Karpas-422 (cell line): ENCODE measurements at regions not wholly inside any gene's neighbourhood (a gene's known extent, or its start where the extent isn't known, plus 50 kb on each side); places are given as distances from the start of the nearest gene placed in this dataset.

Experiments
- DNase-seq: peaks from one replicate; pipeline ENCODE4 v3.0.0-alpha.2; 2015
- H2AFZ ChIP-seq: fragments of 200-600 bp; sonication (generic); 2 replicates; pipeline ENCODE4 v1.6.1; 2014; ENCODE audit warnings: antibody characterized with exemption, low read length, mixed read lengths
- H3K27ac ChIP-seq: fragments of 200-600 bp; sonication (generic); 2 replicates; pipeline ENCODE4 v1.5.1; 2014; ENCODE audit warnings: mild to moderate bottlenecking, low read length, moderate library complexity
- H3K27me3 ChIP-seq: fragments of 200-600 bp; sonication (generic); 2 replicates; pipeline ENCODE4 v1.6.1; 2014; ENCODE audit warnings: low read length, mixed read lengths
- H3K36me3 ChIP-seq: fragments of 200-600 bp; sonication (generic); 2 replicates; pipeline ENCODE4 v1.6.1; 2014; ENCODE audit warnings: low read length, mixed read lengths; ENCODE audit not compliant: insufficient read depth
- H3K4me1 ChIP-seq: fragments of 200-600 bp; sonication (generic); 2 replicates; pipeline ENCODE4 v1.6.1; 2014; ENCODE audit warnings: mild to moderate bottlenecking, low read length, mixed read lengths
- H3K4me2 ChIP-seq: fragments of 200-600 bp; sonication (generic); 2 replicates; pipeline ENCODE4 v1.6.1; 2014; ENCODE audit warnings: low read length, low read depth, mild to moderate bottlenecking; ENCODE audit not compliant: poor library complexity, severe bottlenecking
- H3K4me3 ChIP-seq: fragments of 200-600 bp; sonication (generic); 2 replicates; pipeline ENCODE4 v1.5.1; 2014; ENCODE audit warnings: mild to moderate bottlenecking, antibody characterized with exemption, low read length, mixed read lengths
- H3K79me2 ChIP-seq: fragments of 200-600 bp; sonication (generic); 2 replicates; pipeline ENCODE4 v1.6.1; 2014; ENCODE audit warnings: mild to moderate bottlenecking, low read length, mixed read lengths
- H3K9ac ChIP-seq: fragments of 200-600 bp; sonication (generic); 2 replicates; pipeline ENCODE4 v1.6.0; 2014; ENCODE audit warnings: low read length
- H3K9me2 ChIP-seq: fragments of 200-600 bp; sonication (generic), shearing (Covaris generic); replicated peaks from 2 replicates; pipeline ENCODE4 v1.6.0; 2014; ENCODE audit warnings: mild to moderate bottlenecking, low read length, moderate library complexity; ENCODE audit not compliant: insufficient read depth
- H3K9me3 ChIP-seq: fragments of 300-700, 200-600 bp; sonication (generic); 2 replicates; pipeline ENCODE4 v1.6.1; 2014; ENCODE audit warnings: low read length, mixed read lengths
- H4K20me1 ChIP-seq: fragments of 200-600 bp; sonication (generic); 2 replicates; pipeline ENCODE4 v1.6.1; 2014; ENCODE audit warnings: mild to moderate bottlenecking, antibody characterized with exemption, low read length, low read depth; ENCODE audit not compliant: insufficient read depth

GRCh38 chr5:116674881-116675625 lies 100.4 kb upstream of the SEMA6A start:
- H2AFZ ChIP-seq: no peak overlapping the region
- no peak overlapping the region for H3K27ac ChIP-seq
- H3K36me3 ChIP-seq: no peaks in the 10 kb centered on the region
- DNase-seq: no peak
- H3K9ac ChIP-seq: no peak overlapping the region
- no peak overlapping the region for H3K4me3 ChIP-seq
- H3K4me1 ChIP-seq: no peaks in the 10 kb centered on the region
- H4K20me1 ChIP-seq: no peaks in the 10 kb centered on the region
- no peak overlapping the region for H3K4me2 ChIP-seq
- H3K79me2 ChIP-seq: no peaks in the 10 kb centered on the region
- no peaks in the 10 kb centered on the region for H3K9me3 ChIP-seq
- H3K9me2 ChIP-seq: no peaks in the 10 kb centered on the region
- no peaks in the 10 kb centered on the region; the same call in 1 of the 2 replicates for H3K27me3 ChIP-seq

GRCh38 chr5:116673453-116673852 lies 98.8 kb upstream of the SEMA6A start:
- H3K36me3 ChIP-seq: no peaks in the 10 kb centered on the region
- no peak overlapping the region for H3K4me3 ChIP-seq
- no peak overlapping the region for H3K27ac ChIP-seq
- H3K9ac ChIP-seq: no peak overlapping the region
- H4K20me1 ChIP-seq: no peaks in the 10 kb centered on the region
- no peaks in the 10 kb centered on the region for H3K9me2 ChIP-seq
- no peak overlapping the region for H2AFZ ChIP-seq
- H3K79me2 ChIP-seq: no peaks in the 10 kb centered on the region
- no peaks in the 10 kb centered on the region; the same call in 1 of the 2 replicates for H3K27me3 ChIP-seq
- H3K4me1 ChIP-seq: no peaks in the 10 kb centered on the region
- H3K4me2 ChIP-seq: no peak overlapping the region
- DNase-seq: no peak
- H3K9me3 ChIP-seq: no peaks in the 10 kb centered on the region

- no peaks in the 10 kb centered on the region for H3K9me2 ChIP-seq
- DNase-seq: no peak
- H3K4me3 ChIP-seq: no peak overlapping the region
- H3K9me3 ChIP-seq: no peaks in the 10 kb centered on the region
- H3K9ac ChIP-seq: no peak overlapping the region
- H3K36me3 ChIP-seq: no peaks in the 10 kb centered on the region
- H4K20me1 ChIP-seq: no peaks in the 10 kb centered on the region
- no peaks in the 10 kb centered on the region for H3K4me1 ChIP-seq
- H3K4me2 ChIP-seq: no peak overlapping the region
- H3K27me3 ChIP-seq: no peaks in the 10 kb centered on the region; the same call in 1 of the 2 replicates
- no peaks in the 10 kb centered on the region for H3K79me2 ChIP-seq
- no peak overlapping the region for H3K27ac ChIP-seq
- H2AFZ ChIP-seq: no peak overlapping the region
Observed at GRCh38 chr5:116672203-116672602, 97.6 kb upstream of the SEMA6A start.

GRCh38 chr5:116671211-116671736 lies 96.7 kb upstream of the SEMA6A start:
- no peaks in the 10 kb centered on the region for H3K79me2 ChIP-seq
- no peaks in the 10 kb centered on the region for H4K20me1 ChIP-seq
- H3K27ac ChIP-seq: no peak overlapping the region
- no peaks in the 10 kb centered on the region for H3K27me3 ChIP-seq
- no peaks in the 10 kb centered on the region for H3K4me1 ChIP-seq
- no peak overlapping the region for H3K4me3 ChIP-seq
- no peak overlapping the region for H3K9ac ChIP-seq
- no peak for DNase-seq
- H3K9me2 ChIP-seq: no peaks in the 10 kb centered on the region
- H3K9me3 ChIP-seq: no peaks in the 10 kb centered on the region
- no peak overlapping the region for H2AFZ ChIP-seq
- no peak overlapping the region for H3K4me2 ChIP-seq
- H3K36me3 ChIP-seq: no peaks in the 10 kb centered on the region

GRCh38 chr5:116669261-116670031 lies 94.8 kb upstream of the SEMA6A start:
- no peaks in the 10 kb centered on the region for H3K9me2 ChIP-seq
- H2AFZ ChIP-seq: no peak overlapping the region
- no peak overlapping the region for H3K4me3 ChIP-seq
- no peaks in the 10 kb centered on the region for H3K79me2 ChIP-seq
- H3K27me3 ChIP-seq: no peaks in the 10 kb centered on the region
- H3K4me2 ChIP-seq: no peak overlapping the region
- no peak overlapping the region for H3K27ac ChIP-seq
- H3K9ac ChIP-seq: no peak overlapping the region
- no peaks in the 10 kb centered on the region for H3K9me3 ChIP-seq
- no peaks in the 10 kb centered on the region for H4K20me1 ChIP-seq
- no peak for DNase-seq
- no peaks in the 10 kb centered on the region for H3K36me3 ChIP-seq
- no peaks in the 10 kb centered on the region for H3K4me1 ChIP-seq

- Histone ChIP-seq H3K36me3 (no peaks in the 10 kb centered on the region), H3K4me1 (no peaks in the 10 kb centered on the region)
Observed at GRCh38 chr5:116668390-116668789, 93.8 kb upstream of the SEMA6A start.

GRCh38 chr5:116666901-116667300 lies 92.3 kb upstream of the SEMA6A start:
- no peaks in the 10 kb centered on the region for H3K79me2 ChIP-seq
- H3K9me3 ChIP-seq: no peaks in the 10 kb centered on the region
- no peak overlapping the region for H3K4me2 ChIP-seq
- no peak overlapping the region for H3K27ac ChIP-seq
- H3K4me3 ChIP-seq: no peak overlapping the region
- H3K4me1 ChIP-seq: no peaks in the 10 kb centered on the region
- H2AFZ ChIP-seq: no peak overlapping the region
- no peaks in the 10 kb centered on the region for H3K9me2 ChIP-seq
- no peaks in the 10 kb centered on the region for H4K20me1 ChIP-seq
- H3K9ac ChIP-seq: no peak overlapping the region
- DNase-seq: no peak
- H3K27me3 ChIP-seq: no peaks in the 10 kb centered on the region
- H3K36me3 ChIP-seq: no peaks in the 10 kb centered on the region

More at GRCh38 chr5:116668390-116668789, 93.8 kb upstream of the SEMA6A start:
- H3K4me2 ChIP-seq: no peak overlapping the region
- no peaks in the 10 kb centered on the region for H3K9me3 ChIP-seq
- no peak overlapping the region for H3K27ac ChIP-seq
- H4K20me1 ChIP-seq: no peaks in the 10 kb centered on the region
- no peaks in the 10 kb centered on the region for H3K9me2 ChIP-seq
- no peak overlapping the region for H3K4me3 ChIP-seq
- H3K79me2 ChIP-seq: no peaks in the 10 kb centered on the region
- DNase-seq: no peak
- no peaks in the 10 kb centered on the region for H3K27me3 ChIP-seq
- H2AFZ ChIP-seq: no peak overlapping the region
- H3K9ac ChIP-seq: no peak overlapping the region

GRCh38 chr5:116664988-116665387 lies 90.4 kb upstream of the SEMA6A start:
- Histone ChIP-seq H3K9ac (no peak overlapping the region), H3K9me3 (no peaks in the 10 kb centered on the region), H3K9me2 (no peaks in the 10 kb centered on the region), H3K4me1 (no peaks in the 10 kb centered on the region), H2AFZ (no peak overlapping the region), H3K36me3 (no peaks in the 10 kb centered on the region), H4K20me1 (no peaks in the 10 kb centered on the region), H3K4me2 (no peak overlapping the region), H3K79me2 (no peaks in the 10 kb centered on the region), H3K27me3 (no peaks in the 10 kb centered on the region), H3K27ac (no peak overlapping the region), H3K4me3 (no peak overlapping the region)
- DNase-seq: no peak
